ENCODE measurements at regions not wholly inside any gene's neighbourhood (a gene's known extent, or its start where the extent isn't known, plus 50 kb on each side); places are given as distances from the start of the nearest gene placed in this dataset.

- TF ChIP-seq ARNTL (CRISPR knock-in tag; IDR thresholded peaks at IDR 0.05; ENCODE audit: borderline replicate concordance, low read depth) = no peak
- no peak for TF ChIP-seq ZFP30 (CRISPR knock-in tag; IDR thresholded peaks at IDR 0.05)
- no peak for TF ChIP-seq PATZ1 (CRISPR knock-in tag; IDR thresholded peaks at IDR 0.05; ENCODE audit: borderline replicate concordance)
- TF ChIP-seq, protein P1, sequence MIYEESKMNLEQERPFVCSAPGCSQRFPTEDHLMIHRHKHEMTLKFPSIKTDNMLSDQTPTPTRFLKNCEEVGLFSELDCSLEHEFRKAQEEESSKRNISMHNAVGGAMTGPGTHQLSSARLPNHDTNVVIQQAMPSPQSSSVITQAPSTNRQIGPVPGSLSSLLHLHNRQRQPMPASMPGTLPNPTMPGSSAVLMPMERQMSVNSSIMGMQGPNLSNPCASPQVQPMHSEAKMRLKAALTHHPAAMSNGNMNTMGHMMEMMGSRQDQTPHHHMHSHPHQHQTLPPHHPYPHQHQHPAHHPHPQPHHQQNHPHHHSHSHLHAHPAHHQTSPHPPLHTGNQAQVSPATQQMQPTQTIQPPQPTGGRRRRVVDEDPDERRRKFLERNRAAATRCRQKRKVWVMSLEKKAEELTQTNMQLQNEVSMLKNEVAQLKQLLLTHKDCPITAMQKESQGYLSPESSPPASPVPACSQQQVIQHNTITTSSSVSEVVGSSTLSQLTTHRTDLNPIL (CRISPR knock-in tag; IDR thresholded peaks at IDR 0.05; ENCODE audit: low read depth) = no peak
- no peak for TF ChIP-seq PPARA (CRISPR knock-in tag; IDR thresholded peaks at IDR 0.05; ENCODE audit: borderline replicate concordance)
- no peak for TF ChIP-seq RARB (CRISPR knock-in tag; IDR thresholded peaks at IDR 0.05)
- no peak for TF ChIP-seq CSRNP3 (CRISPR knock-in tag; IDR thresholded peaks at IDR 0.05)
- no peak for TF ChIP-seq ZFP3 (CRISPR knock-in tag; IDR thresholded peaks at IDR 0.05)
- TF ChIP-seq CSDC2 (CRISPR knock-in tag; IDR thresholded peaks at IDR 0.05) = no peak
- no peak for TF ChIP-seq GLIS3 (CRISPR knock-in tag; IDR thresholded peaks at IDR 0.05)
These were observed 323.5 kb upstream of the SALL1 start for GRCh38 chr16:51474414-51475091.
